OCI-M2 (cell line): ENCODE measurements at regions not wholly inside any gene's neighbourhood (a gene's known extent, or its start where the extent isn't known, plus 50 kb on each side); places are given as distances from the start of the nearest gene placed in this dataset.

ENCODE experiments used
- DNase-seq: peaks from one replicate; lab custom pipeline; 2025; ENCODE audit not compliant: unreplicated experiment; lab: John Stamatoyannopoulos, UW

GRCh38 chr2:133717497-133717896 is 149.2 kb upstream of the NCKAP5 start:
- no peak for DNase-seq

- no peak for DNase-seq
These were observed 150.5 kb upstream of the NCKAP5 start for GRCh38 chr2:133718688-133719201.

GRCh38 chr2:133720429-133720828 is 152.2 kb upstream of the NCKAP5 start:
- DNase-seq: no peak

- no peak for DNase-seq
These were observed 152.9 kb upstream of the NCKAP5 start for GRCh38 chr2:133721118-133721517.

- no peak for DNase-seq
These were observed 154.9 kb upstream of the NCKAP5 start for GRCh38 chr2:133723133-133723532.

- DNase-seq: no peak
These were observed 158.7 kb upstream of the NCKAP5 start for GRCh38 chr2:133726973-133727372.

- no peak for DNase-seq
These were observed 163.8 kb upstream of the NCKAP5 start for GRCh38 chr2:133732059-133732458.

GRCh38 chr2:133732982-133733900 is 165.0 kb upstream of the NCKAP5 start:
- no peak for DNase-seq

- DNase-seq: no peak
These were observed 165.6 kb upstream of the NCKAP5 start for GRCh38 chr2:133733901-133734255.

GRCh38 chr2:133734716-133735495 is 166.6 kb upstream of the NCKAP5 start:
- no peak for DNase-seq

- no peak for DNase-seq
These were observed 168.4 kb upstream of the NCKAP5 start for GRCh38 chr2:133736674-133737073.

- no peak for DNase-seq
These were observed 169.2 kb upstream of the NCKAP5 start for GRCh38 chr2:133737242-133737993.

- no peak for DNase-seq
These were observed 170.8 kb upstream of the NCKAP5 start for GRCh38 chr2:133739039-133739438.

GRCh38 chr2:133740500-133740899 is 172.2 kb upstream of the NCKAP5 start:
- DNase-seq: no peak

- no peak for DNase-seq
These were observed 179.9 kb upstream of the NCKAP5 start for GRCh38 chr2:133748007-133748700.

- no peak for DNase-seq
These were observed 185.4 kb upstream of the NCKAP5 start for GRCh38 chr2:133753665-133754064.

- no peak for DNase-seq
These were observed 187.4 kb upstream of the NCKAP5 start for GRCh38 chr2:133755480-133756300.

GRCh38 chr2:133756833-133757232 is 188.6 kb upstream of the NCKAP5 start:
- DNase-seq: no peak

- no peak for DNase-seq
These were observed 192.1 kb upstream of the NCKAP5 start for GRCh38 chr2:133760376-133760775.

- DNase-seq: no peak
These were observed 197.4 kb upstream of the NCKAP5 start for GRCh38 chr2:133765658-133766057.
